Keratinocyte (primary cell): ENCODE measurements at regions not wholly inside any gene's neighbourhood (a gene's known extent, or its start where the extent isn't known, plus 50 kb on each side); places are given as distances from the start of the nearest gene placed in this dataset.

Experiments
- EZH2 ChIP-seq: IDR thresholded peaks from one replicate; pipeline ENCODE4 v1.6.1; 2012; ENCODE audit warnings: inconsistent platforms, mild to moderate bottlenecking, low read length, moderate library complexity
- TF ChIP-seq, protein P1 (sequence below), 3 experiments: IDR thresholded peaks in 1 of 3; conservative IDR thresholded peaks in 1 of 3; optimal IDR thresholded peaks in 1 of 3; 2 replicates in 2 of 3; 3 replicates in 1 of 3; pipeline versions ENCODE3 to v1.5.1; 2011; ENCODE audit warnings: low read length in 3 of 3, mild to moderate bottlenecking in 3 of 3, moderate library complexity in 2 of 3, control low read depth in 1 of 3, inconsistent platforms in 1 of 3; ENCODE audit not compliant: insufficient read depth in 2 of 3; ENCODE audit errors: extremely low read depth in 1 of 3

DNA sequence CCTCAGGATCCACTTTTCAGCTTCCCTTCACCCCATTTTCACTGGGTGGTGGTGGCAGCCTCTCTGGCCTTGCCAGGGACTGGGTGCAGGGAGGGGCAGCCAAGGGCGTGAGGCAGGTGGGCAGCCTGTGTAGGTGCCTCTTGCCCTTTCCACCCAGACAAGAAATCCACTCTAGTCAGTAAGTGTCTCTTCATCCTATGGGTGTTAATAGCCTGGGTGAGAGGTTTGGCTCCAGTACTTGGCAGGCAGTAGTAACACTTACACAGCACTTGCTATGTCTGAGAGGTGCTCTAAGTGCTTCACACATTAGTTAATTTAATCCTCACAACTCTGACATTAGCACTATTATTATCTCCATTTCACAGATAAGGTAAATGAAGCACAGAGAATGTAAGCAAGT, 171.9 kb downstream of the EMP1 start:
- TF ChIP-seq EZH2, result no peak
- TF ChIP-seq, protein P1, sequence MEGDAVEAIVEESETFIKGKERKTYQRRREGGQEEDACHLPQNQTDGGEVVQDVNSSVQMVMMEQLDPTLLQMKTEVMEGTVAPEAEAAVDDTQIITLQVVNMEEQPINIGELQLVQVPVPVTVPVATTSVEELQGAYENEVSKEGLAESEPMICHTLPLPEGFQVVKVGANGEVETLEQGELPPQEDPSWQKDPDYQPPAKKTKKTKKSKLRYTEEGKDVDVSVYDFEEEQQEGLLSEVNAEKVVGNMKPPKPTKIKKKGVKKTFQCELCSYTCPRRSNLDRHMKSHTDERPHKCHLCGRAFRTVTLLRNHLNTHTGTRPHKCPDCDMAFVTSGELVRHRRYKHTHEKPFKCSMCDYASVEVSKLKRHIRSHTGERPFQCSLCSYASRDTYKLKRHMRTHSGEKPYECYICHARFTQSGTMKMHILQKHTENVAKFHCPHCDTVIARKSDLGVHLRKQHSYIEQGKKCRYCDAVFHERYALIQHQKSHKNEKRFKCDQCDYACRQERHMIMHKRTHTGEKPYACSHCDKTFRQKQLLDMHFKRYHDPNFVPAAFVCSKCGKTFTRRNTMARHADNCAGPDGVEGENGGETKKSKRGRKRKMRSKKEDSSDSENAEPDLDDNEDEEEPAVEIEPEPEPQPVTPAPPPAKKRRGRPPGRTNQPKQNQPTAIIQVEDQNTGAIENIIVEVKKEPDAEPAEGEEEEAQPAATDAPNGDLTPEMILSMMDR (optimal IDR thresholded peaks at IDR 0.05 in 1 of 3, IDR thresholded peaks at IDR 0.05 in 1 of 3, conservative IDR thresholded peaks at IDR 0.05 in 1 of 3; ENCODE audit: extremely low read depth in 1 of 3, insufficient read depth in 2 of 3, low read length in 3 of 3), result no peak
